ENCODE measurements at regions not wholly inside any gene's neighbourhood (a gene's known extent, or its start where the extent isn't known, plus 50 kb on each side); places are given as distances from the start of the nearest gene placed in this dataset.

- TF ChIP-seq MAFF (IDR thresholded peaks at IDR 0.05; ENCODE audit: low read length) = no peak
- TF ChIP-seq ZSCAN29 (IDR thresholded peaks at IDR 0.05) = no peak
- no peak for TF ChIP-seq ZFP36 (IDR thresholded peaks at IDR 0.05; ENCODE audit: low read depth, low read length, partially characterized antibody)
- no peak for TF ChIP-seq CTCF (IDR thresholded peaks at IDR 0.05 in 2 of 3, conservative IDR thresholded peaks at IDR 0.05 in 1 of 3; ENCODE audit: insufficient read depth in 2 of 3, low read depth in 1 of 3, low read length in 3 of 3)
- TF ChIP-seq CTCFL (IDR thresholded peaks at IDR 0.05; ENCODE audit: borderline replicate concordance, insufficient read depth, low read depth, low read length, poor library complexity, severe bottlenecking) = no peak
- TF ChIP-seq MAZ (CRISPR knock-in tag; conservative IDR thresholded peaks at IDR 0.05 in 1 of 2, IDR thresholded peaks at IDR 0.05 in 1 of 2) = no peak
- no peak for TF ChIP-seq FOXK2 (conservative IDR thresholded peaks at IDR 0.05 in 1 of 2, IDR thresholded peaks at IDR 0.05 in 1 of 2; ENCODE audit: low read depth in 2 of 2)
- TF ChIP-seq POLR2AphosphoS5 (IDR thresholded peaks at IDR 0.05; ENCODE audit: control insufficient read depth, insufficient read depth, low read depth, low read length) = no peak
- TF ChIP-seq MAX (CRISPR knock-in tag; IDR thresholded peaks at IDR 0.05) = no peak
- no peak for TF ChIP-seq MNT (conservative IDR thresholded peaks at IDR 0.05)
- TF ChIP-seq TAF1 (IDR thresholded peaks at IDR 0.05; ENCODE audit: control insufficient read depth, extremely low read depth, insufficient read depth, low read length, severe bottlenecking) = no peak
Observed at GRCh38 chr4:154683956-154684681, 59.7 kb upstream of the LRAT start.
